ENCODE measurements at regions not wholly inside any gene's neighbourhood (a gene's known extent, or its start where the extent isn't known, plus 50 kb on each side); places are given as distances from the start of the nearest gene placed in this dataset.

DNA sequence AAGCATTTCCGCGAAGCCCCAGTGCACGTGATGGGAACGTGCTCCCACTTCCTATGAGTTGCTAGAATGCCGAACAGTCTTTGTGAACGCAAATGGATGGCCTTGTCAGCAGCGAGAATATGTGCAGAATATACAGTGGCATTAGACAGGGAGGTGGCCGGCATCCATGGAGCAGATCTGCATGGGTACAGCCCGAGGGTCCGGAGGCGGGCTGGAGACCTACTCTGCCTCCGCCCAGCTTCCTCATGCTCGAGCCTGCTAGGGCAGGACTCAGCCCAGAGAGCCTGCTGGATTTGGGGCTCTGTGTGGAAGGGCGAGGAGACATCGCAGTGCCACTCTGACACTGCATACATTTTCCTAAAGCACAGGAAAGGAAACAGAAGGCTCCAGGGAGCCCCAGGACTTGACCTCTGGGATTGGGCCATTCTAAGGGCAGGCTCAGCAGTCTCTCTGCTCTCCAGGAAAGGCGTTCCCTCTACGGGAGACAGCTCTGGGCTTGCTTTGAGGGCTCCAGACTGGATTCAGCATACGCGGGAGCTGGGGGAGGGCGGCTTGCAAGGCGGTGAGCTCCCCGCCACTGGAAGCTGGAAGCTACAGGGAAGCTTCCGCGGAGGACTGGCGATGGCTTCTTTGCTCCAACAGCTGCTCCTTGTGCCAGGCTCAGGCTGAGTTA, 55.9 kb upstream of the UQCRFS1 start:
- no peak for ATAC-seq (ENCODE audit: low FRiP score)
- DNase-seq (ENCODE audit: low spot score) = no peak
- TF ChIP-seq, protein P1, sequence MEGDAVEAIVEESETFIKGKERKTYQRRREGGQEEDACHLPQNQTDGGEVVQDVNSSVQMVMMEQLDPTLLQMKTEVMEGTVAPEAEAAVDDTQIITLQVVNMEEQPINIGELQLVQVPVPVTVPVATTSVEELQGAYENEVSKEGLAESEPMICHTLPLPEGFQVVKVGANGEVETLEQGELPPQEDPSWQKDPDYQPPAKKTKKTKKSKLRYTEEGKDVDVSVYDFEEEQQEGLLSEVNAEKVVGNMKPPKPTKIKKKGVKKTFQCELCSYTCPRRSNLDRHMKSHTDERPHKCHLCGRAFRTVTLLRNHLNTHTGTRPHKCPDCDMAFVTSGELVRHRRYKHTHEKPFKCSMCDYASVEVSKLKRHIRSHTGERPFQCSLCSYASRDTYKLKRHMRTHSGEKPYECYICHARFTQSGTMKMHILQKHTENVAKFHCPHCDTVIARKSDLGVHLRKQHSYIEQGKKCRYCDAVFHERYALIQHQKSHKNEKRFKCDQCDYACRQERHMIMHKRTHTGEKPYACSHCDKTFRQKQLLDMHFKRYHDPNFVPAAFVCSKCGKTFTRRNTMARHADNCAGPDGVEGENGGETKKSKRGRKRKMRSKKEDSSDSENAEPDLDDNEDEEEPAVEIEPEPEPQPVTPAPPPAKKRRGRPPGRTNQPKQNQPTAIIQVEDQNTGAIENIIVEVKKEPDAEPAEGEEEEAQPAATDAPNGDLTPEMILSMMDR (IDR thresholded peaks at IDR 0.05) = no peak

DNA sequence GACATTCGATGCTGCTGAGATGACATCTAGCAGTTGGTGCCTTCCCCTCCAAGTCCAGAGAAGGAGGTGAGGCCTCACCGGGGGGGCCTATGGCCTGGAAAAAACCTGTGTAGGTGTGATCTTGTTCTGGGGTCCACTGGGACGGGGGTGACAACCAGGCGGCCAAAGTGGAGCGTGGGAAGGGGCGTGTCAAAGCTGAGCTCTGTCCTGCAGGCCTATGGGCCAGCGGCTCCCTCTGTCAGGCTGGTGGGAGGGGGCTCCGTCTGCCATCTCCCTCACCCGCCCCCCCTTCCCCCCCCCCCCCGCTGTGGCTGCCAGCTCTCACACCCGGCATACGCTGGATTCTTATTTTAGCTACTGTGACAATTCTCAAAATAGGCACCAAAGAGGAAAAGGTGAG, 56.7 kb upstream of the UQCRFS1 start:
- DNase-seq (ENCODE audit: low spot score) (no peak), ATAC-seq (ENCODE audit: low FRiP score) (no peak)
- TF ChIP-seq, protein P1 (IDR thresholded peaks at IDR 0.05) = no peak

DNA sequence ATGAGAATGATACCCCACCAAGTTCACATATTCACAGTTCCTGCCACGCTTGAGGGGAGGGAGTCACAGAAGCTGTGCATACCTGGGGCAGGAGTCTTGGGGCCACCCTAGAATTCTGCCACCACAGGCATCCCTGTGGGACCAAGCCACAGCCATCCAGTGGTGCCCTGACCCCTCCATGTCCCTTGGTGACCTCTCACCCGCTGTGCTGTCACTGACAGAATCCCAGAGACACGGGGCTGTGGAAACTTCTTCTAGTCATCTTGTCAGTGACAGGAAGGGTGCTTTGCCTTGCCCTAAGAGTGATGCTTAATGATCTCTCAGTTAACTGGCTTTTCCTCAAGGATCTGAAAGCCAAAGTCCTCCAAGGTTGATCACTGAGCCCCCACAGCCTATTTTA, 58.4 kb upstream of the UQCRFS1 start:
- DNase-seq (ENCODE audit: low spot score) (no peak), ATAC-seq (ENCODE audit: low FRiP score) (no peak)
- TF ChIP-seq, protein P1 (IDR thresholded peaks at IDR 0.05) = no peak

DNA sequence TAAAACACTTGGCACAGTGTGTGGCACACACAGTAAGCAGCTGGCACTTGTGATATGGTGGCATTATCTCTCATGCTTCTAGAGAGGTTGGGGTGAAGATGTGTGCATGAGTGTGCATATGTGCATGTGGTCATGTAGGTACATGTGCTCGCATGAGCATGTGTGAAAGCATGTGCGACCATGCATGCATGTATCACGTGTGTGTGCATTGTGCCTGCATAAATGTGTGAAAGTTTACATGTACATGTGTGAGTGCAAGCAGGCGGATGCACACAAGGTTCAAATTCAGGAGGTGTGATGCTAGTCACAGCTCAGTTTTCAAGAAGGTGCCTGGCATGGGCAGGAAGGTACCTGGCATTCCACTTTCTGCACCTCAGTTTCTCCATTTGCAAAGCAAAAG, 59.0 kb upstream of the UQCRFS1 start:
- DNase-seq (ENCODE audit: low spot score) = no peak
- TF ChIP-seq, protein P1 (IDR thresholded peaks at IDR 0.05) = no peak
- no peak for ATAC-seq (ENCODE audit: low FRiP score)

DNA sequence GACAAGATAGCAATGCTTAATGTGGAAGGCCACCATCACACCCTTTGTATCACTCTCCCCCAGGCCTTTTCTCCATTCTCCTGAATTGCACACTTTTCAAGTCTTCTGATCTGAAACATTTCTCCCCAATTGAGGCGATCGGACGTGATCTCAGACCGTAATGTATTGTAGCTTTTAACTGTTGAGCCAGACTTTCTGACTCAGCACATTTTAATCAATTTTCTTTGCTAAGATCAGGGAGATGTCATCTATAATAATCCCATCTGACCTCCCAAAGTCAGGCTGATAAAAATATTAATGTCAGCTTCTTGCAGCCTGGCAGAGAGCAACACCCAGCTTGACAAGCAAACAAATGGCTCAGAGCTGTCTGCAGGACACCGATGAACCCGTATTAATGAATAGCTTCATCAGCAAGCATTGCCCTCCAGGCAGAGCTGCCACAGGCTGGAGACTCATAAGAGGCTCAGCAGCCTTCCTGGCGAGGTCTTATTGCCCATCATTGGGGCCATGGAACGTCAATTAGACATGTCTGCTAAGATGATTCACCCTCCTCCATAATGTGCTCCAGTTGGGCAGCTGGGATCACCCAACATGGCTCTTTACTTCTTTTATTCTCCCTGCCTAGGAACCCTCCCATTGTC, 60.2 kb upstream of the UQCRFS1 start:
- no peak for ATAC-seq (ENCODE audit: low FRiP score)
- DNase-seq (ENCODE audit: low spot score) = no peak
- TF ChIP-seq, protein P1 (IDR thresholded peaks at IDR 0.05) = no peak

DNA sequence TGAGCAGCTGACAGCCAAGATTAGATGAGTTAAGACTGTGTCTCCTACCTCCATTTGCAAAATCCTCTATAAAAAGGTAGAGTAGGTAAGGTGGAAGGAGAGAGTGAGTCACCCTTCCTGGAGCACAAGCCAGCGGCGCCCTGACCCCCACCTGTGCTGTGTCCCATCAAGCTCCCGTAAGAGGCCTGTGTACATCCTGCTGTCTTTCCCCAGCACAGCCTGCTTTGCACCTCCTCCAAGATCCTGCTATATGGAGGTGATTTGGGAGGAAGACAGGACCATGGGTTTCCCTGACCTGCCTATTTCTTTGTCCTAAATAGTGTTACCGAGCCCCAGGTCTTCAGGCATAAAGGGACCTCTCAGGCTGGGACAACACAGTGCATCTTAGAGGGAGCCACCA, 62.3 kb upstream of the UQCRFS1 start:
- TF ChIP-seq, protein P1 (IDR thresholded peaks at IDR 0.05) = no peak
- ATAC-seq (ENCODE audit: low FRiP score) (no peak), DNase-seq (ENCODE audit: low spot score) (no peak)

DNA sequence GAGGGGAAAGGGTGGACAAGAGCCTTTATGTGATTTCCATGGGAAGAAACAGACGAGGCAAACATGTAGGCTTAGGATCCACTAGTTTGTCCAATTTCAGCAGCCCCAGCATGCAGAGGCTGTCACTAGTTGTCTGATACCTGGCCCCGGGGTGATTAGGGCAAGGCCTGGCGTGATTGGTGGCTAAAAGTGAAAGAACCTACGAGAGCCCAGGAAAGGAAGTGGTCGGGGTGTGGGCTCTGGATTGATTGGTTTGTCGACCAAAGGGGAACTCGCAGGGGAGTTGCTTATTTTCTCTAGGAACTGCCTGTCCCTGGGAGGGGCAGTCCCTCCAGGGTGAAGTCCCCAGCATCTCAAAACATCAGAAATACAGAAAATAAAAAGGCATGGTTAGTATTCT, 64.2 kb upstream of the UQCRFS1 start:
- ATAC-seq (ENCODE audit: low FRiP score) (no peak), DNase-seq (ENCODE audit: low spot score) (no peak)
- TF ChIP-seq, protein P1 (IDR thresholded peaks at IDR 0.05) = no peak

All from omental fat pad (tissue), 3 donors.